NCI-H446 treated with DMSO at 0.1 percent for 48 hours (cell line): ENCODE measurements at regions not wholly inside any gene's neighbourhood (a gene's known extent, or its start where the extent isn't known, plus 50 kb on each side); places are given as distances from the start of the nearest gene placed in this dataset.

Experiments used
- DNase-seq: peaks from one replicate; lab custom pipeline; 2025; lab: John Stamatoyannopoulos, UW

DNA sequence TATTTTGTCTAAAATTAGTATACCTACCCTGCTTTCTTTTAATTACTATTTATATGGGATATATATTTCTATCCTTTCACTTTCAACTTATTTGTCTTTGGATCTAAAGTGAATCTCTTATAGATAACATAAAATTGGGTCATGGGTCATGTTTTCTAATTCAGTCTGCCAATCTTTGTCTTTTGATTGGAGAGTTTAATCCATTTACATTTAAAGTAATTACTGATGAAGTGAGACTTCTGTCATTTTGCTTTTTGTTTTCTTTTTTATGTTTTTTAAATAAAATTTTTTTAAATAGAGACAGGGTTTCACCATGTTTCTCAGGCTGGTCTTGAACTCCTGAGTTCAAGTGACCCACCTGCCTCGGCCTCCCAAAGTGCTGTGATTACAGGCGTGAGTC is 50.5 kb upstream of the PRDM1 start:
- no peak for DNase-seq

DNA sequence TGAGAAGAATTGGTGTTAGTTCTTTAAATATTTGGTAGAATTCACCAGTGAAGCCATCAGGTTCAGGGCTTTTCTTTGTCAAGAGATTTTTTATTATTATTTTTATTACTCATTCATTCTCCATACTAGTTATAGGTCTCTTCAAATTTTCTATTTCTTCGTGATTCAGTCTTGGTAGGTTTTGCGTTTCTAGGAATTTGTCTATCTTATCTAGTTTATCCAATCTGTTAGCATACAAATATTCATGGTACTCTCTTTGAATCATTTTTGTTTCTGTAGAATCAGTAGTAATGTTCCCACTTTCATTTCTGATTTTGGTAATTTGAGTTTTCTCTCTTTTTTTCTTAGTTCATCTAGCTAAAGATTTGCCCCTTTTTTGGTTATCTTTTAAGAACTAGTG is 52.3 kb upstream of the PRDM1 start:
- DNase-seq: no peak

DNA sequence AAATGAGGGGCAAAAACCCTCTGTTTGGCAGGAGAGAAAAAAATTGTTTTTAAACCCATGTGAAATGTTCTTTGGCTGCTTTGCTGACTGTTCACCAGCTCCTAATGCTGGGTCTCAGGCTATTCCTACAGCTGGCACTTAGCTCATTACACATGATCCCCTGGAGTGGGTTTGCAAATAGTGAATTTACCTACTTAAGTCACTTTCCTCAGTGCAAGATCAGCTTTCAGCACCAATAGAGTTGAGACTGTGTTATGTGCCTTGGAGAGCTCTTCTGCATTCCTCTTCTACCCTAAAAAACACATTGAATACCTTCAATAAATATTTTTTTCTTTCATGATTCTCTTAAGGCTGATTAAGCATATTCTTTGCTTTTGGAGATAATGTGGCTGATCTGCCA is 58.4 kb upstream of the PRDM1 start:
- no peak for DNase-seq

GRCh38 chr6:106026748-106027715 is 59.1 kb upstream of the PRDM1 start:
- DNase-seq: no peak

DNA sequence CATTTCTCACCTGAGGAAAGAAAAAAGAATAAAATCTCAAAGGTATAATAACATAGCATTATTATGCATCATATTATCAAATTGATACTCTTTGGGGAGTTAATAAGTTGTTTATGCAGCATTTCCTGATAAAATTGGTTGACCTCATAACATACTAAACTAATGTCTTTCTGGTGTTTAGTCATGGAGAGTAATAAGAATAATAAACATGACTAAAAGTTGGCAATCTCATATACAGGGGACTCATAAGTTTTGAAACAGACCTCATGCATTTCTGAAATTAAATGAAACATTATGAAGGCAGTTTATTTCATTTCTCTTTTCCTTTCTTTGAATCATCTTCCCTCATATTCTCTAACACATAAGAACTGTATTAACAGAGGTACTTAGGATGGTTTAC is 60.5 kb upstream of the PRDM1 start:
- DNase-seq: no peak

- no peak for DNase-seq
Observed at GRCh38 chr6:106022801-106023200, 63.3 kb upstream of the PRDM1 start.

DNA sequence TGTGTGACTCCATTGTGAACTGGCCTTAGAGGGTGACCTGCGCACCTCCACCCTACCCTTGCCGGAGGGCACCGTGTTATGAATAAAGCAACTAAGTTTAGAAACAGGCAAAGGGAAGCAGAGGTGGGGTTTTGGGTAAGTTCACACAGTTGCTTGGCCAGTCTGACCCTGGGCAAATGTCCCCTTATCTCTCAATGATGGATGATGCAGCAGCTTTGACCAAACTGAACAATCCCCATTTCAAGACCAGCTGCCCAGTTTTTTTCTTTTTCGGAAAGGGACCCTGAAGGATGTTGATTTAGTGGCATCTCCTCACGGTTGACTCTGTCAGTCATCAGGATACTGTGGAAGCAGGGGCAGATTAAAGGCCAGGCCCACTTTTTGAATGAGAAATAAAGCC is 68.7 kb upstream of the PRDM1 start:
- DNase-seq: no peak

GRCh38 chr6:106014955-106015354 is 71.2 kb upstream of the PRDM1 start:
- no peak for DNase-seq

DNA sequence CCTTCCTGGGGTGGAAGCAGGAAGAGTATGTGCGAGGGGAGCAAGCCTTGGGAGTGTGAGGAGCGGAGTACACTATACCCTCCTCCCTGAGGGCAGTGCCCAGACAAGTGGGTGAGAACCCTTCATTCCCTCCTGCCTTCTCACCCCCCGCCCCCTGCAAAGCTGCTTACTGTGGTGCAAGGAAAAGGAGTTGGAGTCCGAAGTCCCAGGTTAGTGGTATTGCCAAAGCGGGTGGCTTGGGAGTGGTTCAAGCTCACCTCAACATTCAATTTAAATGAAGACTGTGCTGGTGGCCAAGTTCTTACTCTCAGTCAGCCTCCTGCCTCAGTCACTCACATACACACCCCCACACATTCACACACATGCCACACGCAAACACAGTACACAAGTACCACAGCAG is 74.7 kb upstream of the PRDM1 start:
- no peak for DNase-seq

DNA sequence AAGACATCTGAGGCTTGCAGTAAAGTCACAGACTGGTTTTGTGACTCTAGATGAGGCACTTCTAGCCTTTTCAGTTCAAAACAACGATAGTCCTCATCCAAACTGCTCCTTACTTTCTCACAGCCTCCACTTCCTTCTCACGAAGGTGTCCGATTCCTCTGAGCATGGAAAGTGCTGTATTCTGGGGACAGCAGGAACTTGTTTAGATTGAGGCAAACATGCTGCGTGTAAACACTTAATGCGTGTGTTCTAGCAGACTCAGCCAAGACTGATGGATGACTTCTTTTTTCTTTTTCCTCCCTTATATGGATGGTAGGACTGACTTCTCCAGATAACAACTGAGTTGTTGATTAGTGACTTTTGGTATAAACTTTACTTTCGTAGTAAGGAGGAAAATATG is 80.2 kb upstream of the PRDM1 start:
- DNase-seq: no peak

- DNase-seq: no peak
Observed at GRCh38 chr6:106005013-106005412, 81.1 kb upstream of the PRDM1 start.

DNA sequence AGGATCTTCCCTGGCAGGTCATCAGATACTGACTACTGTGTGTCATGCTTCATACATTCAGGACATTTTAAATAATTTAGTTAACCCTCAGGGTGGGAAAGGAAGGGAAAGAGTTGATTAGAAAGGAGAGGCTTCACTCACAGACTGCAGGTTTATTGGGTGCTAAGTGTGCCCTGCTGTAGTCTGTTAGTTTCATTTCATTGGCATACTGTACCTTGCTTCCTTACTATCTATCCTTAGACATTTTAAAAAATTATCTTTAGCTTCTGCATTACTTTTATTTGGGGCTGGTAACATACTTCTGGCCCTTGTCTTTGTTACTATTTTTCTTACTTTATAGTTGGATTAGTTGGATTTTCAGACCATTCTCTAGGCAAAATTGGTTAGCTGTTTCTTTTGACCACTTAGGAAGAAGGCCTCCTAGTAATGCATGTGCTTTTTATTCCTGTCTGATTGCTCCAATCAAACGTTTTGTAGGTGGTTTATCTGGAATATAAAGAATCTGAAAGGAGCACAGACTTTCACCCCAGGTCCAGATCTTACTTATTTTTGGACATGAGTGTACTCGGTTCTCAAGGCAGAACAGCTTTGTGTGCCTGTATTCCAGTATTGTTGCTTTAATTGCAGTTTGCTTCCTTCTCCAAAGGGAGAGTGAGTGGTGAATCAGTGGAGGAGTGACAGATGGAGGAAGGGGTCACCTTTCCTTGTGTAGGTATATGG is 82.7 kb upstream of the PRDM1 start:
- no peak for DNase-seq

GRCh38 chr6:106002005-106002404 is 84.1 kb upstream of the PRDM1 start:
- no peak for DNase-seq

GRCh38 chr6:106000935-106001334 is 85.2 kb upstream of the PRDM1 start:
- no peak for DNase-seq

DNA sequence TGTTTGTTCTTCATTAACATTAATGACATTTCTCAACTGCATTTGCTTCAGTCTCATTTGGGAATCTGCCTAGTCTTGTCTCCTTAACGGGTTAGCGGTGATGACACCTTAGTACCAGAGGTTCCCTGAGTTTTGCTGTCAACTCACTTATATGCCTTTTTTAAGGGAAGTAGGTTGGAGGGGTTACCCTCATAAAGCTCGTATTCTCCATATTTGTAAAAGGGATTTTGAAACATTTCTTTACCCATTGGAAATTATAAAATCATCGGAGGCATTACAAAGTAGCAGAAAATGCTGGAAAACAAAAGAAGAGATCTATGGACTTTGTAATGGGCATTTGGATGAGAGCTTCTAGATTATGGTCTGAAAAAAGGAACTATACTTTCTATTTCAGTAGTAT is 88.7 kb upstream of the PRDM1 start:
- DNase-seq: no peak

DNA sequence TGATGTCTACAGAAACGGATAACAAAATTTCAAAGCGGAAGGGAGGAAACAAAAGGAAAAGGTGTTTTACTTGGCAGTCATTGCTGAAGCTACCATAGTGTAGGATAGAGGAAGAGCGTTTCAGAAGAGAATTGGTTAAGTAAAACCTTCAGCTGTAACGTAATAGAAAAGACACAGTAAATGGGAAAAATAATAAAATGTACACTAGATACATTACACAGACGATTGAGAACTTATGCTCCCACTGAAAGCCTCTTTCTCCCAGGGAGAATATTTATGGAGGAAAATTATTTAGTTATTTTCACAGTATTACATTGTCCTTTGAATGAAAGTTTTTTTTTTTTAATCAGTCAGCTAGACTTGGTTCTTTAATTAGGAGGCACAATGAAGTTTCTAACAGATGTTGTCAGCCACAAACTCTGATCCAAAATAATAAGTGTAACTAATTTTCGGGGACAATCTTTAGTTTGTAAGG is 90.7 kb upstream of the PRDM1 start:
- DNase-seq: no peak

GRCh38 chr6:105994591-105995390 is 91.3 kb upstream of the PRDM1 start:
- no peak for DNase-seq

DNA sequence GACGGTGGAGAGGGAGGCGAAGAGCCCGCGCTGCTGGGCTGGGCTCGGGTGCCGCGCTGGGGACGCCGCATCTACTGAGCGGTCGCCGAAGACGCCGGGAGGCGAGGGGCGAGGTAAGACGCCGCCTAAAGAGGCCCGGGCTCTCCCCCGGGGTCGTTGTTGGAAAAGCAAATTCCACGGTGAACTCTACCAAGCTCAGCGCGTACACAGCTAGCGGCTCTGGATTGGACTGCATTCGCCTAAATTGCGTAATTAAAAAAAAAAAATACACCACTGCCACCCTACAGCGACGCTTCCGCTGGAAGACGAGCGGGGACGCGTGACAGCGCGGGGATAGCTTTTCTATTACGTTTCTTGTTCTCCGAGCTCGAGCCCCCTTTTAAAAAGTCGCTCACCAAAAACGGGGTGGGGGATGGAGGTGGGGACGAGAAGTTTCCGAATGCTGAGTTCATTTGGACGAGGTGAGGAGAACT is 92.0 kb upstream of the PRDM1 start:
- no peak for DNase-seq

DNA sequence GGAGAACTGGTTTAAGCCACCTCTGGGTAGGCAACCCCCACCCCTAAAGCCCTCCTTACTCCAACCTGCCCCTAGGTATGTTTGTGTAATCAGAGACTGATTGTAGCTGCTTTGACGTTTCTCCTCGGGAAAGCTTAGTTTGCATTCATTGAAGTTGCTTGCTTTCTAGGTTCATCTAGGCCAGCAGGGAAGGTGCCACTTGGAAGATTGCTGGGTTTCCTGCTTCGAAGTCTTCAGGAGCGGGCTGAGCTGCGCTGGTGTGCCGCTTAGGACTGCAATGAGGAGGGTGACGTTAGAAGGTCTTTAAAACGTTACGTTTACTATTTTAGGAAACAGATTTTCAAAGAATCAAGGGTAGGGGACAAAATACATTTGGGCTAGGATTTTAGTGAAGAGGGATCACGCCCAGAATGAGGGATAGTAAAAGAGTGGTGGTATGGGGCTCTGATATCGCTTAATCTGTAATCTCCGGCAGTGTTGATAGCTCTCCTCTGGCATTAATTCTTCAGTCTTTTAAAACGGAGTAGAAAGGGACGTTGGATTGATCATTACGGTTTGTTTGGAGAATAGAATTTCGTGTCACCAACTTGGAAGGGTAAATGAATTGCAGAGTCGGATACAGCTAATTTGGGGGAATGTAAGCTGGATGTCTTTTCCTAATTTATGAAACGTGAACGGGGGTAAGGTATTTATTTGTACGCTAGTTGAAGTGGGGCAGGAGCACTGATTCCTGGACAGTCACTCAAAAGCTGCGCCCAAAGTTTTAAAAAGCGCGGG is 92.6 kb upstream of the PRDM1 start:
- DNase-seq: no peak

- no peak for DNase-seq
Observed at GRCh38 chr6:105992315-105992961, 93.7 kb upstream of the PRDM1 start.
